Pancreas (tissue), 10 donors: ENCODE measurements at regions not wholly inside any gene's neighbourhood (a gene's known extent, or its start where the extent isn't known, plus 50 kb on each side); places are given as distances from the start of the nearest gene placed in this dataset.

Source experiments
- ATAC-seq, 4 donors: fragments of 200-7000 bp; cut with Tn5 transposase; one replicate each; pipeline versions ENCODE4 v1.8.0 to v1.9.1; 2020; ENCODE audit warnings: mild to moderate bottlenecking in 4 of 4, moderate library complexity in 4 of 4
- DNase-seq, 6 donors: peaks; one replicate each; pipeline ENCODE4 v3.0.0-alpha.2; 2020
- FAIRE-seq: peaks from 2 replicates; lab custom pipeline; 2012; peaks lifted over from hg19 to GRCh38; lab: Jason Lieb, UNC
- H3K27ac ChIP-seq, 4 donors: fragments of 200-600 bp; sonication (generic); 1 replicate in 3 of 4; 2 replicates in 1 of 4; pipeline versions ENCODE4 v1.5.0 to v1.8.0; 2020
- H3K27me3 ChIP-seq, 4 donors: fragments of 200-600 bp; one replicate each; pipeline ENCODE4 v1.8.0; 2021
- H3K36me3 ChIP-seq, 3 donors: fragments of 200-600 bp; sonication (generic) in 1 of 3; one replicate each; pipeline versions ENCODE4 v1.5.0 to v1.8.0; 2020 to 2021
- H3K4me1 ChIP-seq, 3 donors: fragments of 200-600 bp; one replicate each; pipeline ENCODE4 v1.8.0; 2021
- H3K4me3 ChIP-seq, 4 donors: fragments of 200-600 bp; sonication (generic) in 2 of 4; one replicate each; pipeline versions ENCODE4 v1.5.0 to v1.8.0; 2020 to 2021
- H3K9me3 ChIP-seq, 4 donors: fragments of 200-600 bp; one replicate each; pipeline ENCODE4 v1.8.0; 2021
- WGBS, 2 donors: extraction: QIAGEN DNeasy Blood & Tissue Kit; methylation state at CpG; one replicate each; pipeline ENCODE4 v1.1.7; 2013; 5-methylcytosine and 5-hydroxymethylcytosine counted together
- intact Hi-C, 3 donors: fragments of 100-400 bp; cut with DNase I; formaldehyde crosslinking; loops; one replicate each; pipeline versions ENCODE4 v1.11.1 to v1.14.2; 2022
- TF ChIP-seq, protein P1 (sequence below), 4 donors: fragments of 200-600 bp; sonication (generic) in 3 of 4; IDR thresholded peaks; one replicate each; pipeline versions ENCODE4 v1.5.0 to v1.8.0; 2021; ENCODE audit warnings: antibody characterized with exemption in 4 of 4
- donor health status: healthy with polysubstance abuse.
- donor health status: DM: no; HTN: no; CAD: no; lungs with moderate emphysema.
- donor health status: DM: no; HTN: no; CAD: no.
- donor health status: control.
- donor health status: control.
- donor health status: Bipolar disorder and iron deficiency.
- donor health status: DM: yes; HTN: yes; CAD: no.
- donor health status: DM: no; HTN: no; CAD: no.
- donor health status: DM: no; HTN: no; CAD: no.
- donor health status: DM: yes; HTN: yes; CAD: no.

GRCh38 chr2:222055328-222055727, 243.5 kb downstream of the PAX3 start:
- no peak for ATAC-seq
- Histone ChIP-seq H3K4me1 (no peaks in the 10 kb centered on the region), H3K4me3 (no peak overlapping the region), H3K27me3 (peaks cover 0 to 14% (median 6%) of the 10 kb centered on the region in 4 donors), H3K27ac (no peak overlapping the region), H3K36me3 (no peaks in the 10 kb centered on the region), H3K9me3 (no peaks in the 10 kb centered on the region)
- intact Hi-C loops = no loop called here
- TF ChIP-seq, protein P1, sequence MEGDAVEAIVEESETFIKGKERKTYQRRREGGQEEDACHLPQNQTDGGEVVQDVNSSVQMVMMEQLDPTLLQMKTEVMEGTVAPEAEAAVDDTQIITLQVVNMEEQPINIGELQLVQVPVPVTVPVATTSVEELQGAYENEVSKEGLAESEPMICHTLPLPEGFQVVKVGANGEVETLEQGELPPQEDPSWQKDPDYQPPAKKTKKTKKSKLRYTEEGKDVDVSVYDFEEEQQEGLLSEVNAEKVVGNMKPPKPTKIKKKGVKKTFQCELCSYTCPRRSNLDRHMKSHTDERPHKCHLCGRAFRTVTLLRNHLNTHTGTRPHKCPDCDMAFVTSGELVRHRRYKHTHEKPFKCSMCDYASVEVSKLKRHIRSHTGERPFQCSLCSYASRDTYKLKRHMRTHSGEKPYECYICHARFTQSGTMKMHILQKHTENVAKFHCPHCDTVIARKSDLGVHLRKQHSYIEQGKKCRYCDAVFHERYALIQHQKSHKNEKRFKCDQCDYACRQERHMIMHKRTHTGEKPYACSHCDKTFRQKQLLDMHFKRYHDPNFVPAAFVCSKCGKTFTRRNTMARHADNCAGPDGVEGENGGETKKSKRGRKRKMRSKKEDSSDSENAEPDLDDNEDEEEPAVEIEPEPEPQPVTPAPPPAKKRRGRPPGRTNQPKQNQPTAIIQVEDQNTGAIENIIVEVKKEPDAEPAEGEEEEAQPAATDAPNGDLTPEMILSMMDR (IDR thresholded peaks at IDR 0.05) = no peak
- no peak for FAIRE-seq
- no peak for DNase-seq
- 8 to 10% methylated on average over 4 of the region's 4 CpGs for WGBS, 2 donors

DNA sequence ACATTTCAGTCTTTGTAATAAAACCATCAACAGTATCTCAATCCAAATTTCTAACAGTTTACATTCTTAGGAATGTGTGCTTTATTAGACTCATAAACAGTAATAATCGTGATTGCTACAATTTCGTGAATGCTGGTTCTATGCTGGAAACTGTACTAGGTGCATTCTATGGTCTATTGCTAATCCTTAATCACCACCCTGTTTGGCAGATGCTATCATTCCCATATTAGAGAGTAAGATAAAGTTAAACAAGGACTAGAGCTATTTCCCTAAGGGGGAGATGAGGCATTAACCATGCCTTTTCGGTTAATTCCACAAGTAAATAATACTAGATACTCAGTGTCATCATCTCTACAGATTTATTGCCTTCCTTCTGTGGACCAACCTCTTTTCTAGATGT, 244.0 kb downstream of the PAX3 start:
- peaks cover 0 to 14% (median 6%) of the 10 kb centered on the region in 4 donors for H3K27me3 ChIP-seq
- intact Hi-C loops = no loop called here
- TF ChIP-seq, protein P1 (IDR thresholded peaks at IDR 0.05) = no peak
- no peak overlapping the region for H3K27ac ChIP-seq
- H3K4me1 ChIP-seq = no peaks in the 10 kb centered on the region
- H3K9me3 ChIP-seq = no peaks in the 10 kb centered on the region
- H3K36me3 ChIP-seq = no peaks in the 10 kb centered on the region
- DNase-seq (no peak), FAIRE-seq (no peak), ATAC-seq (no peak)
- 27 to 38% methylated on average over 3 of the region's 3 CpGs for WGBS, 2 donors
- H3K4me3 ChIP-seq = no peak overlapping the region

DNA sequence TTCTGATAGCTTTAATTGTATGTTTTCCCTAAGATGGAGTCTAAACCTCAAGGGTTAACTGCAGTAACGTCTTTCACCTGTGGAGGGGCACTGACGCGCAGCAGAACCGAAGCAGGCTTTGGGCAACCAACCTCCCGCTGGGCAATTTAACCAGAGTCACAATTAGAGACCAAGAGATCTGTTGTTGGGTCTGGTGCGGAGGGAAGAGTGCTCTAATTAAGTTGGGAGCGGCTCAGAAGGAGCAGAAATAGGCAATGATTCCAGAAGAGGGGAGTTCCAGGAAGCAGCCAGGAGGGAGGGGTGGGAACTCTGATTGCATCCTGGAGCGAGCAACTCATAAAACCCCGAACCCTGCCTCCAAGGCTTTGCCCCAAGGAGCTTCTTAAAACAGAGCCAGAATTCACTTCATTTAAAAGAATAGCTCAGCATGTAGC, 245.8 kb downstream of the PAX3 start:
- no peaks in the 10 kb centered on the region for H3K36me3 ChIP-seq
- H3K4me3 ChIP-seq = no peak overlapping the region
- H3K27ac ChIP-seq = no peak overlapping the region
- no peak for DNase-seq
- ATAC-seq = no peak
- intact Hi-C loops = no loop called here
- TF ChIP-seq, protein P1 (IDR thresholded peaks at IDR 0.05) = no peak
- 6 to 9% methylated on average over 9 of the region's 9 CpGs for WGBS, 2 donors
- H3K4me1 ChIP-seq = no peaks in the 10 kb centered on the region
- H3K9me3 ChIP-seq = no peaks in the 10 kb centered on the region
- H3K27me3 ChIP-seq = peaks cover 0 to 14% (median 6%) of the 10 kb centered on the region in 4 donors
- no peak for FAIRE-seq

GRCh38 chr2:222050981-222051380, 247.8 kb downstream of the PAX3 start:
- ATAC-seq (no peak), FAIRE-seq (no peak), DNase-seq (no peak)
- TF ChIP-seq, protein P1 (IDR thresholded peaks at IDR 0.05) = no peak
- H3K4me1 ChIP-seq = no peaks in the 10 kb centered on the region
- intact Hi-C loops = no loop called here
- H3K27me3 ChIP-seq = peaks cover 0 to 5% (median 0%) of the 10 kb centered on the region in 4 donors
- H3K9me3 ChIP-seq = no peaks in the 10 kb centered on the region
- H3K4me3 ChIP-seq = no peak overlapping the region
- 9 to 14% methylated on average over 4 of the region's 4 CpGs for WGBS, 2 donors
- H3K27ac ChIP-seq = no peak overlapping the region
- H3K36me3 ChIP-seq = no peaks in the 10 kb centered on the region

- H3K27me3 ChIP-seq = peaks cover 0 to 5% (median 0%) of the 10 kb centered on the region in 4 donors
- WGBS, 2 donors = 80 to 91% methylated on average over 3 of the region's 3 CpGs
- no peaks in the 10 kb centered on the region for H3K9me3 ChIP-seq
- H3K4me1 ChIP-seq = no peaks in the 10 kb centered on the region
- intact Hi-C loops = no loop called here
- H3K36me3 ChIP-seq = no peaks in the 10 kb centered on the region
- FAIRE-seq (no peak), ATAC-seq (no peak), DNase-seq (no peak)
- no peak overlapping the region for H3K27ac ChIP-seq
- no peak overlapping the region for H3K4me3 ChIP-seq
- TF ChIP-seq, protein P1 (IDR thresholded peaks at IDR 0.05) = no peak
Measured at GRCh38 chr2:222049946-222050345, 248.9 kb downstream of the PAX3 start.
